Left colon (tissue), 2 donors: ENCODE measurements at regions not wholly inside any gene's neighbourhood (a gene's known extent, or its start where the extent isn't known, plus 50 kb on each side); places are given as distances from the start of the nearest gene placed in this dataset.
A peak's percentile ranks its signal among the peaks of the same experiment; 100 is the strongest.

Experiments used
- ATAC-seq: fragments of 200-7000 bp; cut with Tn5 transposase; one replicate; pipeline ENCODE4 v1.9.1; 2020; ENCODE audit warnings: mild to moderate bottlenecking, moderate library complexity
- DNase-seq, 2 donors: peaks; one replicate each; pipeline ENCODE4 v3.0.0-alpha.2; 2020
- intact Hi-C, 2 donors: fragments of 100-400 bp; cut with DNase I in 1 of 2; cut with micrococcal nuclease in 1 of 2; formaldehyde crosslinking; loops; one replicate each; pipeline versions ENCODE4 v1.11.2 to v1.14.0; 2022; cut with DNase I, micrococcal nuclease
- donor health status: DM: no; HTN: no; CAD: no.
- donor health status: DM: yes; HTN: yes; CAD: no.

- intact Hi-C loops, result no loop called here
- ATAC-seq, result no peak
- DNase-seq, result no peak
These were observed 68.9 kb upstream of the HAAO start for GRCh38 chr2:42861321-42861720.

- intact Hi-C loops, result no loop called here
- DNase-seq, result no peak
These were observed 68.1 kb upstream of the HAAO start for GRCh38 chr2:42860319-42861094.

DNA sequence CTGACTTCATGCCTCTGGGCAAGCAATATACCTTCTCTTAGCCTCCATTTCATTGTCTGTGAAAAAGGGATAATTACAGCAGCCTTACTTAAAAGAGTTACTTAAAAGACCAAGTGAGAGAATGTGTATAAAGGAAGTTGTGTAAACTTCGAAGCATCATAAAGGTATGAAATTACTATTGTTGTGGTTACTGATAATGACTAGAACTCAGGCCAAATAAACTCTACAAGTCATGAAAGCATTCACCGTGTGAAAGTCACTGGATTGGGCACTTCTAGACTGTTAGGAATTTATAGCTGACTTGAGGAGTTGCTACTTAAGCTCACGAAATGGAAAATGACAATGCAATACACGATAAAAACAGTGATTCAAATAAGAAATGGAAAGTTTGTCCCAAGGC, 67.4 kb upstream of the HAAO start:
- DNase-seq (no peak), ATAC-seq (peak; percentile 86)
- intact Hi-C loops, result no loop called here

More at GRCh38 chr2:42860319-42861094, 68.1 kb upstream of the HAAO start:
- ATAC-seq, result no peak

DNA sequence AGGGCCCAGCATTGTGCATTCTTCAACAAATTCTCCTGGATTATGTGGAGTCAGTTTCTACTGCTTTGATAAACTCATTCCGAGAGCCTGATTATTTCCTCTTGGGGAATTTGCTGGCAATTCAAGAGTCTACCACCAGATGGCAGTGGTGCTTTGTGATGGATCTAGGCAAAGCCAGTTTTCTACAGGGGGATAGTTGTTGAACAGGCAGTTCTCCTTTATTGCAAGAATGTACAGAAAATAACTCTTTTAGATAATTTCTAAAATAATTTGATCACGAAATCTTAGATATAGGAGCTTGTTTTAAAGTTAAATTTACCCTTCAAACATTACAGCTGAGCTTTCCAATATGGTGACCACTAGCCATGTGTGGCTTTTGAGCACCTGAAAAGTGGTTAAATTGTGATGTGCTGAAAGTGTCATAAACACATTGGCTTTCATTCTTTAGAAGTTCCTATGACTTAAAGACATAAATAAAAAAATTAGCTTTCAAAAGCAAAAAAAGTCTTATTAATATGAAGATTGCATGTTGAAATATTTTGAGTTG, 66.7 kb upstream of the HAAO start:
- ATAC-seq (peak; percentile 75), DNase-seq (peak in 1 of 2 donors; percentile 85)
- intact Hi-C loops, result no loop called here

DNA sequence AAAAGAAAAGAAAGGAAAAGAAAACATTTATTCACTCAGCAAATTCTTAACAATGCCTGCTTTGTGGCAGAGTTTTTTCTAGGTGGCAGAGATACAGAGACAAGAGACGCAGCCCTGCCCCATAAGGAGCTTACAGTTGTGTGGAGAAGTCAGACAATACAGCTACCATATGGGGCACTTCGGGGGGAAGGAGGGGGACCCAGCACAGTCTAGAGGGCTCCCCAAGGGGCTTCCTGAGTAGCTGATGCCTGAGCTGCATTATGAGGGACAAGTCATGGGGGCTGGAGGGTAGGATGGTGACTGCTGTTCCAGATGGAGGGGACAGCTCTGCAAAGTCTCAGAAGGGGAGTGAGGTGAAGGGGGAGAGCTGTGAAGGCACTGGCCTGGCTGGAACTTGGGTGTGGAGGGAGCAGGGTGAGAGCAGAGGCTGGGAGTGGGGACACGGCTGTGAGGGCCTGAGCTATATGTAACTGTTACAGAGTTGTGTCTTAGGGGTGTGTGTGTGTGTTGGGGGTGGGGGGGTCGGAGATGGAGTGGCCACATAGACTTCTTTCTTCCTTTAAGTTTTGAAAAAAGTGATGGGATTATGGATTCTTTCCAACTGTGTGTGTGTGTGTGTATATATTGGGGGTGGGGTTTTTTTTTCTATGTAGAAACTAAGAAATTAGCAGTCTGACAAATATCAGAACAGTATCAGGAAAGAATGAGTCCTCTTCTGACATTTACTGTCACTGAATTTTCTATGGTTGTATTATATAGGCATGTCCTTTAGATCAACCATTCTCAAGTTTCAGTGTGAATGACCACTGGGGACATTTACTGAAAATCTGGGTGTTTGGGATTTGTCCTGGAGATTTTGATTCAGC, 66.0 kb upstream of the HAAO start:
- intact Hi-C loops, result no loop called here
- ATAC-seq, result no peak

GRCh38 chr2:42856891-42857632, 64.7 kb upstream of the HAAO start:
- intact Hi-C loops, result no loop called here
- DNase-seq (no peak), ATAC-seq (no peak)

More for the DNA sequence above, 66.0 kb upstream of the HAAO start:
- DNase-seq, result no peak

DNA sequence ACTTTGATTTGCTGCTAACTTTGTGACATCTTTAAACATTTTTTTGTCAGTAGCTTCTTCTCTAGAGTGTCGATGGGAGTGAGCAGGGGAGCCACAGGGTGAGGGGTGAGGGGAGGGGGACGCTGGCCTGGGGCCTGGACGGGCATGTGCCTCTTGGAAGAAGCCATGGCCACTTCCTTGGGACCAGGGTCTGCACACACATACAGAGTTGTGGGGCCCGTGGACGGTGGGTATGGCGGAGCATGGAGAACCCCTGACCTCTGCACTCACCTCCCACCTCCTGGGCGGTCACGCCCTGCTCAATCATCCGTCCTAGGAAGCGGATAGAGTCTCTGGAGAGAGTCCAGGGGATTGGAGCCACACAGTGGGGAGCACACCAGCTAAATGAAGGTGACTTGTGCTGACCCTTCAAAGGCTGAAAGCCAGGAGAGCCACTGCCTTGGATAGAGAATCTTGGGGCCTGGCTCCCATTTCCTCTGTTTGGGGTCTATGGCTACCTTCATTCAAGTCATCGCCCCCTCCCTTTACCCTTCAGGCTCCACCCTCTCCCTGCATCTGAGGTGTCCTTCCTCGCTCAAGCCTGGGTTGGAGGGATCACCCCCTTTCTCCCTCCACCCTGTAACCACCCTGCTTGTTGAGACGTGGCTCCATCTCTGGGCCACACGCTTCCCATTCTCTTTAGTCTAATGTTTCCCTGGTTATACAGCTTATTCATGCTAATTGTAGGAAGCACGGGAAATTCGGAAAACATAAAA, 63.9 kb upstream of the HAAO start:
- intact Hi-C loops, result no loop called here
- ATAC-seq (no peak), DNase-seq (no peak)

- intact Hi-C loops, result no loop called here
- no peak for DNase-seq
- ATAC-seq, result no peak
These were observed 63.0 kb upstream of the HAAO start for GRCh38 chr2:42855221-42855970.

GRCh38 chr2:42854207-42854818, 61.9 kb upstream of the HAAO start:
- ATAC-seq (no peak), DNase-seq (peak in 1 of 2 donors; percentile 26)
- intact Hi-C loops, result no loop called here

DNA sequence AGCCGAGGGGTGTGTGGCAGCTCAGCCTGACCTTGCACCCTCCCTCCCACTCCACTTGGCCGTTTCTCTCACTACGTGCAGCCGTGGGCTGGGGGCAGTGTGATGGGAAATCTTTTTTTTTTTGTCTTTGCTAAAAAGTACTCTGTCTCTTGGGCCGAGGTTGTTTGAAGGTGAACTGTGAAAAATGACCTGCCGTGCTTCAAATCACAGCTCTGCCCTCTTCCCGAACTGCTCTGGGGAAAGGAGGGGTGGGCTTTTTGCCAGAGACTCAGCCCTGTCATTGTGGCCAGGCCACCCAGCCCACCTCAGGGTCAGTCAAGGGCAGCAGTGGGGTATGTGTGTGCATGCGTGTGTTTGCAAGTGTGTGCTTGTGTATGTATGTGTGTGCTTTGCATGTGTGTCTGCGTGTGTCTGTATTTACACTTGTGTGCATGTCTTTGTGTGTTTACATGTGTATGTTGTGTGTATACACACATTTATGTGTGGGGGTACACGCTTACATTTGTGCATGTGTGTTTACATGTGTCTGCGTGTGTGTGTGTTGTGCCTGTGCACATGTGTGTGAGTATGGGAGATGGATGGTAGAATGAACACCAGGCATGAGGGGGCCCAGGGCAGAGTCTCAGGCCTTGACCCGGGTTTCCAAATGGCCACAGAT, 61.3 kb upstream of the HAAO start:
- intact Hi-C loops, result no loop called here
- DNase-seq (no peak), ATAC-seq (no peak)

GRCh38 chr2:42852798-42853197, 60.4 kb upstream of the HAAO start:
- intact Hi-C loops, result no loop called here
- DNase-seq, result no peak
- ATAC-seq, result no peak

GRCh38 chr2:42851740-42852250, 59.4 kb upstream of the HAAO start:
- DNase-seq (no peak), ATAC-seq (no peak)
- intact Hi-C loops, result no loop called here

DNA sequence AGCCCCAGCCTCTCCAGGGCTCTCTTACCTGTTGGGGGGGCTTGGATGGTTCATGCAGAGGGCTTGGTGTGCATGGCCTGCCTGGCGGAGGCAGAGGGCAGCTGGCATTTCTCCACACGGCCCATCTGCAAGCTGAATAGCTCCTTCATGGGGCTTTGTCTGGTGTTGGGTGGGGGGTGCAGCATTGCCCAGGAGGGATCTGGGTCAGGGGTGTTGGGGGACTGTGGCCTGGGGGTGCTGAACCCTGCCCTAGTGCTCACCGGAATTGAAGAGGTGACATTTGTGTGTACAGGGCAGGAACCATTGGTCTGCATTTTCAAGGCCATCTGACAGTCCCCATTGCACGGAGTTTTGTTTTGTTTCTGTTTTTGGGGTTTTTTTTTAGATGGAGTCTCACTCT, 58.8 kb upstream of the HAAO start:
- ATAC-seq, result no peak
- DNase-seq, result no peak
- intact Hi-C loops, result no loop called here

DNA sequence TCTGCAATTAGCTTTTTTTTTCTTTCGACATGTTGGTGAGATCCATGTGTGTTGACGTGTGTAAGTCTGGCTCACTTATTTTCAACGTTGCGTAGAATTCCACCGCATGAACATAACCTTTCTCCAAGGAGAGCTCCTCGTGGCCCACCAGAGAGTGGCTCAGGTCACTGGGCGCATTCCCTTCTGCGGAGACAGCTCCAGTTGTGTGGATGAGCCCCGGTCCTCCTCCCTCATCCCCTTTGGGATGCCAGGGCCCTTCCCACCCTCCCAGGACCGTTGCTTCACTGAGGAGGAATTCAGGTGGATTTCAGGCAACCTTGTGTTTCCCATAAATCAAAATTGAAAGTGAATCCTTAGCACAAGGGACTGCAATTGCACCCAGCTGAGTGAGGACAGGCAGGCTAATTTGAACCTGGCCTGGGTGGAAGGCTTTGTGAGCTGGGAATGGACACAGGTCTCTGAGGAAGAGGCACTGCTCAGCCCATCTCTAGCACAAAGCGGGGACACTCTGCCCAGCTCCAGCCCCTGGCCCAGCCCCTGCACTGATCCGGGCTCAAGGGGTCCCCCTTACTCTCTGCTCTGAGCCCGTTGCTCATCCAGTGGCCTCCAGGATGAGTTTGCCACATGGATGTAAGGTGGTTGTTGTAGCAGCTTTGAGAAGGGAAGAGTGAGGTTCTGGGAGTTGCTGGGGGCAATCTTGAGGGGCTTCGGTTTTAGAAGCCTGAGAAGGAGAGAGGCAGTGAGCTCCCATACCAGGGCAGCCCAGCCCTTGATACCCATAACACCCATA, 57.8 kb upstream of the HAAO start:
- DNase-seq (peak in 1 of 2 donors; percentile 5), ATAC-seq (no peak)
- intact Hi-C loops, result no loop called here

GRCh38 chr2:42849311-42849710, 56.9 kb upstream of the HAAO start:
- no peak for ATAC-seq
- peak in 1 of 2 donors; percentile 3 for DNase-seq
- intact Hi-C loops, result loop anchor here in 1 of 2 donors (10.0 kb wide), 1 partner anchor 85 kb away; no protein-coding TSS in a partner anchor
